IMR-90 (cell line): ENCODE measurements at regions not wholly inside any gene's neighbourhood (a gene's known extent, or its start where the extent isn't known, plus 50 kb on each side); places are given as distances from the start of the nearest gene placed in this dataset.

Experiments
- ATAC-seq: fragments of 200-7000 bp; cut with Tn5 transposase; 2 replicates; pipeline ENCODE4 v1.9.1; 2020; ENCODE audit warnings: low read depth, mild to moderate bottlenecking, moderate library complexity
- BruUV-seq: library from RNA; stranded (reverse); fragments of 400-500 nt; replicated peaks from 2 replicates; lab custom pipeline; 2021; lab: Mats Ljungman, UMichigan
- CTCF ChIA-PET: fragments of 300-600 bp; formaldehyde crosslinking; extraction: SDS; loops from one replicate; lab custom pipeline; 2021; ENCODE audit warnings: antibody characterized with exemption; lab: Yijun Ruan, JAX
- POLR2A ChIA-PET: fragments of 300-600 bp; sonication (Branson Sonifier 250); formaldehyde crosslinking; loops from one replicate; lab custom pipeline; 2022; ENCODE audit warnings: antibody characterized with exemption; ENCODE audit not compliant: unreplicated experiment; lab: Charles Lee
- DNase-seq: peaks from one replicate; pipeline ENCODE4 v3.0.0; 2013
- H2AFZ ChIP-seq: replicated peaks from 2 replicates; pipeline ENCODE3; 2013; ENCODE audit warnings: low read length, mild to moderate bottlenecking; ENCODE audit not compliant: poor library complexity
- H2AK5ac ChIP-seq: 2 replicates; pipeline ENCODE4 v1.6.1; 2013; ENCODE audit warnings: low read depth, low read length, inconsistent platforms
- H2AK9ac ChIP-seq: replicated peaks from 2 replicates; pipeline ENCODE3; 2013; ENCODE audit warnings: mild to moderate bottlenecking, low read depth, low read length, moderate library complexity; ENCODE audit not compliant: poor library complexity
- H2BK120ac ChIP-seq: 2 replicates; pipeline ENCODE4 v1.6.1; 2013; ENCODE audit warnings: low read depth, low read length, inconsistent platforms
- H2BK15ac ChIP-seq: 3 replicates; pipeline ENCODE4 v1.6.1; 2013; ENCODE audit warnings: low read depth, low read length, inconsistent platforms
- H2BK20ac ChIP-seq: 2 replicates; pipeline ENCODE4 v1.6.1; 2013; ENCODE audit warnings: low read depth, mild to moderate bottlenecking, inconsistent platforms, low read length, moderate library complexity
- H2BK5ac ChIP-seq: 2 replicates; pipeline ENCODE4 v1.6.1; 2013; ENCODE audit warnings: mild to moderate bottlenecking, low read depth, low read length, inconsistent platforms; ENCODE audit not compliant: poor library complexity, severe bottlenecking
- H3K14ac ChIP-seq: replicated peaks from 2 replicates; pipeline ENCODE4 v1.6.1; 2013; ENCODE audit warnings: low read depth, low read length, inconsistent platforms
- H3K18ac ChIP-seq: 2 replicates; pipeline ENCODE4 v1.6.1; 2013; ENCODE audit warnings: low read depth, low read length, control low read depth
- H3K23ac ChIP-seq: 2 replicates; pipeline ENCODE4 v1.6.1; 2013; ENCODE audit warnings: low read depth, low read length, inconsistent platforms
- H3K27ac ChIP-seq: 2 replicates; pipeline ENCODE4 v1.5.1; 2013; ENCODE audit warnings: mild to moderate bottlenecking, control low read depth, low read length; ENCODE audit not compliant: insufficient read depth
- H3K27me3 ChIP-seq: 2 replicates; pipeline ENCODE4 v1.6.1; 2013; ENCODE audit warnings: low read length; ENCODE audit not compliant: control insufficient read depth, insufficient read depth
- H3K36me3 ChIP-seq: 2 replicates; pipeline ENCODE4 v1.6.1; 2013; ENCODE audit warnings: low read length, mixed read lengths; ENCODE audit not compliant: control insufficient read depth, insufficient read depth
- H3K4ac ChIP-seq: 2 replicates; pipeline ENCODE4 v1.6.1; 2013; ENCODE audit warnings: low read depth, low read length, inconsistent platforms
- H3K4me1 ChIP-seq: 2 replicates; pipeline ENCODE4 v1.6.1; 2013; ENCODE audit warnings: low read length, mixed read lengths; ENCODE audit not compliant: control insufficient read depth, insufficient read depth
- H3K4me2 ChIP-seq: 2 replicates; pipeline ENCODE4 v1.6.1; 2013; ENCODE audit warnings: low read depth, mild to moderate bottlenecking, control low read depth, low read length, moderate library complexity
- H3K4me3 ChIP-seq: 2 replicates; pipeline ENCODE4 v1.5.1; 2013; ENCODE audit warnings: low read depth, mild to moderate bottlenecking, control low read depth, low read length, moderate library complexity; ENCODE audit not compliant: insufficient read depth
- H3K56ac ChIP-seq: 2 replicates; pipeline ENCODE4 v1.6.1; 2013; ENCODE audit warnings: low read length, inconsistent platforms; ENCODE audit not compliant: insufficient read depth; ENCODE audit errors: extremely low read depth
- H3K79me1 ChIP-seq, 2 experiments: 2 replicates each; pipeline ENCODE4 v1.6.1; 2013; ENCODE audit warnings: low read length in 2 of 2, inconsistent platforms in 1 of 2, low read depth in 1 of 2
- H3K9ac ChIP-seq: 2 replicates; pipeline ENCODE4 v1.6.1; 2013; ENCODE audit warnings: low read depth, low read length, control low read depth
- H3K9me1 ChIP-seq: 2 replicates; pipeline ENCODE4 v1.6.1; 2013; ENCODE audit warnings: low read length, inconsistent platforms; ENCODE audit not compliant: insufficient read depth
- H3K9me3 ChIP-seq: 2 replicates; pipeline ENCODE4 v1.6.1; 2013; ENCODE audit warnings: low read length; ENCODE audit not compliant: control insufficient read depth, insufficient read depth
- H4K20me1 ChIP-seq: 2 replicates; pipeline ENCODE4 v1.6.1; 2013; ENCODE audit warnings: low read length, inconsistent platforms; ENCODE audit not compliant: insufficient read depth
- H4K5ac ChIP-seq: 2 replicates; pipeline ENCODE4 v1.6.1; 2013; ENCODE audit warnings: mild to moderate bottlenecking, low read depth, low read length, control low read depth
- H4K8ac ChIP-seq, 2 experiments: 2 replicates each; pipeline ENCODE4 v1.6.1; 2013; ENCODE audit warnings: low read depth in 2 of 2, low read length in 2 of 2, control low read depth in 1 of 2, inconsistent platforms in 1 of 2
- H4K91ac ChIP-seq: 2 replicates; pipeline ENCODE4 v1.6.1; 2013; ENCODE audit warnings: low read depth, low read length, inconsistent platforms; ENCODE audit not compliant: insufficient read depth
- BHLHE40 ChIP-seq: fragments of 150-350 bp; IDR thresholded peaks from 2 replicates; pipeline ENCODE4 v1.6.1; 2016; ENCODE audit warnings: mild to moderate bottlenecking, low read depth, low read length
- CHD1 ChIP-seq: IDR thresholded peaks from 2 replicates; pipeline ENCODE4 v1.6.1; 2012; ENCODE audit warnings: low read depth, low read length, improper control_type of control experiment
- FOS ChIP-seq: fragments of 150-350 bp; IDR thresholded peaks from 2 replicates; pipeline ENCODE4 v1.6.1; 2016; ENCODE audit warnings: low read depth, low read length
- MAFK ChIP-seq: IDR thresholded peaks from 2 replicates; pipeline ENCODE4 v1.6.1; 2012; ENCODE audit warnings: low read depth, low read length, improper control_type of control experiment
- MAZ ChIP-seq: IDR thresholded peaks from 2 replicates; pipeline ENCODE4 v1.6.1; 2012; ENCODE audit warnings: low read depth, mild to moderate bottlenecking, low read length, improper control_type of control experiment, moderate library complexity, borderline replicate concordance
- MXI1 ChIP-seq: IDR thresholded peaks from 2 replicates; pipeline ENCODE4 v1.6.1; 2012; ENCODE audit warnings: low read depth, mild to moderate bottlenecking, low read length, moderate library complexity, borderline replicate concordance
- POLR2A ChIP-seq: IDR thresholded peaks from 2 replicates; pipeline ENCODE4 v1.6.1; 2012; ENCODE audit warnings: mild to moderate bottlenecking, low read depth, low read length
- RAD21 ChIP-seq: IDR thresholded peaks from 2 replicates; pipeline ENCODE4 v1.6.1; 2012; ENCODE audit warnings: low read length, improper control_type of control experiment
- RCOR1 ChIP-seq: IDR thresholded peaks from 2 replicates; pipeline ENCODE4 v1.6.1; 2012; ENCODE audit warnings: mild to moderate bottlenecking, low read length, improper control_type of control experiment; ENCODE audit not compliant: insufficient replicate concordance
- SMC3 ChIP-seq: fragments of 150-350 bp; IDR thresholded peaks from 2 replicates; pipeline ENCODE4 v1.6.1; 2016; ENCODE audit warnings: low read depth, mild to moderate bottlenecking, antibody characterized with exemption, low read length, moderate library complexity
- WGBS, 2 experiments: methylation state at CpG; one replicate each; pipeline versions ENCODE4 v1.1.5 to v1.1.7; 2013; ENCODE audit warnings: missing lambda C conversion rate in 2 of 2; ENCODE audit not compliant: insufficient read length in 1 of 2; ENCODE audit errors: extremely low coverage in 2 of 2; 5-methylcytosine and 5-hydroxymethylcytosine counted together
- dilution Hi-C: fragments of 300-500 bp; cut with HindIII; formaldehyde crosslinking; loops from one replicate; pipeline ENCODE4 v1.14.3; 2018; ENCODE audit warnings: low sequenced_read_pairs; ENCODE audit not compliant: unreplicated experiment
- in situ Hi-C: fragments of 300-500 bp; cut with MboI; formaldehyde crosslinking; loops from 3 replicates; pipeline ENCODE4 v1.14.3; 2019; ENCODE audit warnings: low sequenced_read_pairs, inconsistent platforms, mixed read lengths
- intact Hi-C: fragments of 100-400 bp; cut with micrococcal nuclease; formaldehyde crosslinking; loops from 2 replicates; pipeline ENCODE4 v1.10.0; 2022
- TF ChIP-seq, protein P1 (sequence below): fragments of 150-350 bp; IDR thresholded peaks from 2 replicates; pipeline ENCODE4 v1.6.1; 2017; ENCODE audit warnings: mild to moderate bottlenecking, antibody characterized with exemption, low read length, low read depth

DNA sequence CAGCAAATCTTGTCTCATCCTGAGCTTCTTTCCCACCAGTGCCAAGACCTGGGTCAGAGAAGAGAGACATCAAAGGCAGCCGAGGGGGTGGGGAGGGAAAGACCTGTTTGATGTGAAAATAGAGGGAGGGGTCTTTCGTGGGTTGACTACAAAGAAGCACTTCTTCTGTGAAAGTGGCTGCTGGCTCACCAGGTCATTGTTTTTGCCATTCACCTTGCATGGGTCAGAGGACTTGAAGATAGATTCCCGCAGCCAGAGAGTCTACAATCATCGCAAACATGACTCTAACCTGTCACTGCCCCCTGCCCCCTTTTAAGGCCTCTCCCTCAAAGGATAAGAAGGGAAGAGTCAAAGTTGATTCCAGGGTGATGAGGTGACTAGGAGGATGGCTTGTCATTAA lies 166.1 kb upstream of the BMPER start:
- Histone ChIP-seq H2BK20ac (no peak overlapping the region), H3K4me1 (peaks cover 16% of the 10 kb centered on the region), H4K20me1 (no peaks in the 10 kb centered on the region; the same call in 1 of the 2 replicates), H3K27ac (no peak overlapping the region), H3K4me3 (no peak overlapping the region), H3K9me3 (no peaks in the 10 kb centered on the region), H2BK120ac (no peak overlapping the region), H3K18ac (no peak overlapping the region), H4K5ac (no peak overlapping the region), H4K8ac (no peak overlapping the region), H3K4ac (no peak overlapping the region), H3K27me3 (0 out of 2 replicates have a peak, but pooled peaks cover under 1% of the 10 kb centered on the region), H3K9me1 (peaks cover 11% of the 10 kb centered on the region; the same call in 1 of the 2 replicates), H2BK15ac (no peak overlapping the region), H4K91ac (no peak overlapping the region), H2AK5ac (no peak overlapping the region), H3K23ac (no peak overlapping the region), H3K79me1 (no peaks in the 10 kb centered on the region), H3K36me3 (no peaks in the 10 kb centered on the region), H3K56ac (no peak overlapping the region), H3K4me2 (no peak overlapping the region), H2AK9ac (no peak overlapping the region), H3K14ac (no peak overlapping the region), H2AFZ (no peak overlapping the region), H3K9ac (no peak overlapping the region), H2BK5ac (no peak overlapping the region)
- ChIA-PET POLR2A (no interaction called here), CTCF (no interaction called here)
- dilution Hi-C loops: no loop called here
- WGBS, 2 experiments: no CpG with 5 or more reads among the region's 4 CpGs
- DNase-seq (no peak), ATAC-seq (no peak)
- no TSS peak for BruUV-seq
- in situ Hi-C loops: no loop called here
- TF ChIP-seq RCOR1 (no peak), MXI1 (no peak), SMC3 (no peak), MAFK (no peak), FOS (no peak), BHLHE40 (no peak), MAZ (no peak), POLR2A (no peak), CHD1 (no peak), RAD21 (no peak)
- TF ChIP-seq, protein P1, sequence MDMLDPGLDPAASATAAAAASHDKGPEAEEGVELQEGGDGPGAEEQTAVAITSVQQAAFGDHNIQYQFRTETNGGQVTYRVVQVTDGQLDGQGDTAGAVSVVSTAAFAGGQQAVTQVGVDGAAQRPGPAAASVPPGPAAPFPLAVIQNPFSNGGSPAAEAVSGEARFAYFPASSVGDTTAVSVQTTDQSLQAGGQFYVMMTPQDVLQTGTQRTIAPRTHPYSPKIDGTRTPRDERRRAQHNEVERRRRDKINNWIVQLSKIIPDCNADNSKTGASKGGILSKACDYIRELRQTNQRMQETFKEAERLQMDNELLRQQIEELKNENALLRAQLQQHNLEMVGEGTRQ: no peak
- intact Hi-C loops: no loop called here
